ENCODE measurements at regions not wholly inside any gene's neighbourhood (a gene's known extent, or its start where the extent isn't known, plus 50 kb on each side); places are given as distances from the start of the nearest gene placed in this dataset.
A peak's percentile ranks its signal among the peaks of the same experiment; 100 is the strongest.

GRCh38 chr9:135033487-135033886, 54.0 kb upstream of the OLFM1 start:
- Histone ChIP-seq H2AFZ (ENCODE audit: low read depth, low read length) (no peak overlapping the region), H3K27me3 (ENCODE audit: control insufficient read depth in 1 of 2, insufficient read depth in 1 of 2, low read length in 2 of 2) (peaks cover 0 to 37% of the 10 kb centered on the region in 2 experiments), H3K4me2 (ENCODE audit: low read length, poor library complexity, severe bottlenecking) (no peak overlapping the region), H2BK12ac (ENCODE audit: low read length in 2 of 2) (no peak overlapping the region), H3K9ac (ENCODE audit: low read length) (no peak overlapping the region), H3K79me1 (replicated peaks; ENCODE audit: low read length, poor library complexity, severe bottlenecking) (no peaks in the 10 kb centered on the region), H3K4me1 (ENCODE audit: control insufficient read depth, insufficient read depth, low read depth, low read length) (no peaks in the 10 kb centered on the region), H3K9me3 (ENCODE audit: control insufficient read depth, low read length) (no peaks in the 10 kb centered on the region), H3K4me3 (ENCODE audit: insufficient read depth in 1 of 2, low read depth in 1 of 2, low read length in 2 of 2) (no peak overlapping the region), H3K36me3 (ENCODE audit: control insufficient read depth in 1 of 2, insufficient read depth in 2 of 2, low read depth in 1 of 2, low read length in 2 of 2) (no peaks in the 10 kb centered on the region), H4K8ac (ENCODE audit: low read length) (no peak overlapping the region), H2BK5ac (ENCODE audit: low read depth, low read length, poor library complexity, severe bottlenecking) (no peak overlapping the region), H3K14ac (ENCODE audit: low read length in 2 of 2) (no peak overlapping the region), H2AK5ac (ENCODE audit: low read length, severe bottlenecking) (no peak overlapping the region), H4K91ac (ENCODE audit: low read length) (no peak overlapping the region), H3K27ac (ENCODE audit: low read length, poor library complexity, severe bottlenecking) (no peak overlapping the region), H2BK120ac (ENCODE audit: low read depth, low read length) (no peak overlapping the region), H3K4ac (ENCODE audit: low read depth in 1 of 2, low read length in 2 of 2) (no peak overlapping the region), H3K18ac (ENCODE audit: low read depth in 1 of 2, low read length in 2 of 2) (no peak overlapping the region), H2BK15ac (ENCODE audit: low read depth, poor library complexity, severe bottlenecking) (no peak overlapping the region), H3K23ac (ENCODE audit: low read length in 2 of 2) (no peak overlapping the region)
- DNase-seq, result no peak
- WGBS, result 78% methylated on average over 7 of the region's 7 CpGs

DNA sequence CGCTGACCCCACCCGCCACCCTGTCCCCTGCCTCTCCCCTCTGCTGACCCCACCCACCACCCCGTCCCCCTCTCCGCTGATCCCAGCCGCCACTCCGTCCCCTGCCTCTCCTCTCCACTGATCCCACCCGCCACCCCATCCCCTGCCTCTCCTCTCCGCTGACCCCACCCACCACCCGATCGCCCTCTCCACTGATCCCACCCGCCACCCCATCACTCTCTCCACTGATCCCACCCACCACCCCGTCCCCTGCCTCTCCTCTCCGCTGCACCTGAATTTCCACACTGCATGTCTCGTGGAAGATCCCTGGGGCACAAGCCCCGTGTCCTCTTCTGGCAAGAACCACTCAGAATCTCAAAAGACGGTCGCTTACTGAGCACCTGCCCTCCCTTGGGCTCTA, 53.4 kb upstream of the OLFM1 start:
- no peak overlapping the region for H4K91ac ChIP-seq (ENCODE audit: low read length)
- H3K4me3 ChIP-seq (ENCODE audit: insufficient read depth in 1 of 2, low read depth in 1 of 2, low read length in 2 of 2), result no peak overlapping the region
- H3K14ac ChIP-seq (ENCODE audit: low read length in 2 of 2), result no peak overlapping the region
- 86% methylated on average over 15 of the region's 17 CpGs for WGBS
- no peak overlapping the region for H3K9ac ChIP-seq (ENCODE audit: low read length)
- no peak for DNase-seq
- no peaks in the 10 kb centered on the region for H3K9me3 ChIP-seq (ENCODE audit: control insufficient read depth, low read length)
- H3K79me1 ChIP-seq (replicated peaks; ENCODE audit: low read length, poor library complexity, severe bottlenecking), result no peaks in the 10 kb centered on the region
- no peak overlapping the region for H2BK120ac ChIP-seq (ENCODE audit: low read depth, low read length)
- H3K18ac ChIP-seq (ENCODE audit: low read depth in 1 of 2, low read length in 2 of 2), result no peak overlapping the region
- H4K8ac ChIP-seq (ENCODE audit: low read length), result no peak overlapping the region
- H3K4ac ChIP-seq (ENCODE audit: low read depth in 1 of 2, low read length in 2 of 2), result no peak overlapping the region
- H2BK15ac ChIP-seq (ENCODE audit: low read depth, poor library complexity, severe bottlenecking), result no peak overlapping the region
- no peak overlapping the region for H2AK5ac ChIP-seq (ENCODE audit: low read length, severe bottlenecking)
- H2AFZ ChIP-seq (ENCODE audit: low read depth, low read length), result no peak overlapping the region
- no peaks in the 10 kb centered on the region for H3K36me3 ChIP-seq (ENCODE audit: control insufficient read depth in 1 of 2, insufficient read depth in 2 of 2, low read depth in 1 of 2, low read length in 2 of 2)
- H3K4me2 ChIP-seq (ENCODE audit: low read length, poor library complexity, severe bottlenecking), result no peak overlapping the region
- no peak overlapping the region for H2BK12ac ChIP-seq (ENCODE audit: low read length in 2 of 2)
- H3K27ac ChIP-seq (ENCODE audit: low read length, poor library complexity, severe bottlenecking), result no peak overlapping the region
- H3K23ac ChIP-seq (ENCODE audit: low read length in 2 of 2), result no peak overlapping the region
- H3K4me1 ChIP-seq (ENCODE audit: control insufficient read depth, insufficient read depth, low read depth, low read length), result no peaks in the 10 kb centered on the region
- peaks cover 0 to 43% of the 10 kb centered on the region in 2 experiments for H3K27me3 ChIP-seq (ENCODE audit: control insufficient read depth in 1 of 2, insufficient read depth in 1 of 2, low read length in 2 of 2)
- no peak overlapping the region for H2BK5ac ChIP-seq (ENCODE audit: low read depth, low read length, poor library complexity, severe bottlenecking)

DNA sequence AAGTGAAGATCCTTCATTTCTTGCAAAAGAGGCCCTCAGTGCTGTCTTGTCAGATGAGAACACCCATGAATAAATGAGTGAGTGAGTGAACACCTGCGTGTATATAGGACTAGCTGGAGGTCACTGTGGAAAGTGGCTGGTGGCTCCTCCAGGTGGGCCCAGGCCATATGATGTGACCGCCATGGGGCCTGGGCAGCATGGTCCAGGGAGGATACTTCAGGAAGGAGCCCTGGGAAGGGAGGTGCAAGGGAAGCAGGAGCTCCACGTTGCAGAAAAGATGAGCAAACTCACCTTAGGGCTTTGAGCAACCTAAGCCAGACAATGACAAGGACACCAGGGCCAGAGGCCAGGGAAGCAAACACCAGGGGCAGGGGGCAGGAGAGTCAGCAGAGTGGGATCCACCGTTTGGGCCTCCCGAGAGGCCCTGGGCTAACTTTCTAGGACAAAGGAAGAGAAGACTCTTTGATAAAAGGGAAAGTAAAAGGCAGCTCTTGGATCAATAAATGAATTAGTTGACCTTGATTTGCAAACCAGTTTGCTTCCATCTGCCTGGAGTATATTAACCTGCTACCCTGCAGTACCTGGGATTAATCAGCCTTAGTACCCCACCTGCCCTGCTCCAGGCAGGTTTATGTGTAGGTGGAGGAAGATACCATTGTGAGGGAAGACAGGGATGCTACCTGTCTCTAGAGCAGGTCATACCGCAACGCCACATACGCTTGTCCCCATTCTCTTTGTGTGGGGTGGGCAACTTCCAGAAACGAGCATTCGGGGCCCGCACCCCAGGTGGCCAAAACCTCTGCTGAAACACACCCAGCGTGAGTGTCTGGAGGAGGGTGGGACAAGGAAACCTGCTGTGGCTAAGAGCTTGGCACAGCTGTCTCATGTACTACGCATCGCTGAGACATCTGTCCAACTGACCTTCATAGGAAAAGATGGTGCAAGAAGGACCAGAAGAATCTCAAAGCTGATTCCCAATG, 51.4 kb upstream of the OLFM1 start:
- Histone ChIP-seq H2BK12ac (ENCODE audit: low read length in 2 of 2) (no peak overlapping the region), H2AFZ (ENCODE audit: low read depth, low read length) (no peak overlapping the region), H2BK15ac (ENCODE audit: low read depth, poor library complexity, severe bottlenecking) (no peak overlapping the region), H3K18ac (ENCODE audit: low read depth in 1 of 2, low read length in 2 of 2) (no peak overlapping the region), H2BK120ac (ENCODE audit: low read depth, low read length) (no peak overlapping the region), H3K4me1 (ENCODE audit: control insufficient read depth, insufficient read depth, low read depth, low read length) (no peaks in the 10 kb centered on the region), H3K79me1 (replicated peaks; ENCODE audit: low read length, poor library complexity, severe bottlenecking) (no peaks in the 10 kb centered on the region), H4K8ac (ENCODE audit: low read length) (no peak overlapping the region), H3K9ac (ENCODE audit: low read length) (no peak overlapping the region), H3K23ac (ENCODE audit: low read length in 2 of 2) (no peak overlapping the region), H2BK5ac (ENCODE audit: low read depth, low read length, poor library complexity, severe bottlenecking) (no peak overlapping the region), H4K91ac (ENCODE audit: low read length) (no peak overlapping the region), H3K4me3 (ENCODE audit: insufficient read depth in 1 of 2, low read depth in 1 of 2, low read length in 2 of 2) (no peak overlapping the region), H3K14ac (ENCODE audit: low read length in 2 of 2) (no peak overlapping the region), H3K27ac (ENCODE audit: low read length, poor library complexity, severe bottlenecking) (no peak overlapping the region), H3K4ac (ENCODE audit: low read depth in 1 of 2, low read length in 2 of 2) (no peak overlapping the region), H2AK5ac (ENCODE audit: low read length, severe bottlenecking) (no peak overlapping the region), H3K36me3 (ENCODE audit: control insufficient read depth in 1 of 2, insufficient read depth in 2 of 2, low read depth in 1 of 2, low read length in 2 of 2) (no peaks in the 10 kb centered on the region), H3K27me3 (ENCODE audit: control insufficient read depth in 1 of 2, insufficient read depth in 1 of 2, low read length in 2 of 2) (peaks cover 0 to 41% of the 10 kb centered on the region in 2 experiments), H3K9me3 (ENCODE audit: control insufficient read depth, low read length) (no peaks in the 10 kb centered on the region), H3K4me2 (ENCODE audit: low read length, poor library complexity, severe bottlenecking) (no peak overlapping the region)
- WGBS, result 79% methylated on average over 14 of the region's 14 CpGs
- DNase-seq, result no peak

- Histone ChIP-seq H4K8ac (ENCODE audit: low read length) (no peak overlapping the region), H3K4me3 (ENCODE audit: insufficient read depth in 1 of 2, low read depth in 1 of 2, low read length in 2 of 2) (no peak overlapping the region), H3K14ac (ENCODE audit: low read length in 2 of 2) (no peak overlapping the region), H3K27ac (ENCODE audit: low read length, poor library complexity, severe bottlenecking) (no peak overlapping the region), H2BK15ac (ENCODE audit: low read depth, poor library complexity, severe bottlenecking) (no peak overlapping the region), H3K4ac (ENCODE audit: low read depth in 1 of 2, low read length in 2 of 2) (no peak overlapping the region), H3K4me2 (ENCODE audit: low read length, poor library complexity, severe bottlenecking) (no peak overlapping the region), H3K4me1 (ENCODE audit: control insufficient read depth, insufficient read depth, low read depth, low read length) (no peaks in the 10 kb centered on the region), H3K27me3 (ENCODE audit: control insufficient read depth in 1 of 2, insufficient read depth in 1 of 2, low read length in 2 of 2) (peaks cover 0 to 43% of the 10 kb centered on the region in 2 experiments), H3K9ac (ENCODE audit: low read length) (no peak overlapping the region), H3K23ac (ENCODE audit: low read length in 2 of 2) (no peak overlapping the region), H4K91ac (ENCODE audit: low read length) (peak overlapping the region; percentile 22), H3K9me3 (ENCODE audit: control insufficient read depth, low read length) (no peaks in the 10 kb centered on the region), H3K79me1 (replicated peaks; ENCODE audit: low read length, poor library complexity, severe bottlenecking) (no peaks in the 10 kb centered on the region), H2BK5ac (ENCODE audit: low read depth, low read length, poor library complexity, severe bottlenecking) (no peak overlapping the region), H2AFZ (ENCODE audit: low read depth, low read length) (no peak overlapping the region), H3K18ac (ENCODE audit: low read depth in 1 of 2, low read length in 2 of 2) (no peak overlapping the region), H3K36me3 (ENCODE audit: control insufficient read depth in 1 of 2, insufficient read depth in 2 of 2, low read depth in 1 of 2, low read length in 2 of 2) (no peaks in the 10 kb centered on the region), H2AK5ac (ENCODE audit: low read length, severe bottlenecking) (no peak overlapping the region), H2BK120ac (ENCODE audit: low read depth, low read length) (no peak overlapping the region), H2BK12ac (ENCODE audit: low read length in 2 of 2) (no peak overlapping the region)
- DNase-seq, result no peak
- 71% methylated on average over 9 of the region's 9 CpGs for WGBS
Observed at GRCh38 chr9:135036861-135037465, 50.5 kb upstream of the OLFM1 start.

Measured in mesenchymal stem cell (in vitro differentiated cells and primary cell).